ENCODE measurements at regions not wholly inside any gene's neighbourhood (a gene's known extent, or its start where the extent isn't known, plus 50 kb on each side); places are given as distances from the start of the nearest gene placed in this dataset.

- TF ChIP-seq, protein P1, sequence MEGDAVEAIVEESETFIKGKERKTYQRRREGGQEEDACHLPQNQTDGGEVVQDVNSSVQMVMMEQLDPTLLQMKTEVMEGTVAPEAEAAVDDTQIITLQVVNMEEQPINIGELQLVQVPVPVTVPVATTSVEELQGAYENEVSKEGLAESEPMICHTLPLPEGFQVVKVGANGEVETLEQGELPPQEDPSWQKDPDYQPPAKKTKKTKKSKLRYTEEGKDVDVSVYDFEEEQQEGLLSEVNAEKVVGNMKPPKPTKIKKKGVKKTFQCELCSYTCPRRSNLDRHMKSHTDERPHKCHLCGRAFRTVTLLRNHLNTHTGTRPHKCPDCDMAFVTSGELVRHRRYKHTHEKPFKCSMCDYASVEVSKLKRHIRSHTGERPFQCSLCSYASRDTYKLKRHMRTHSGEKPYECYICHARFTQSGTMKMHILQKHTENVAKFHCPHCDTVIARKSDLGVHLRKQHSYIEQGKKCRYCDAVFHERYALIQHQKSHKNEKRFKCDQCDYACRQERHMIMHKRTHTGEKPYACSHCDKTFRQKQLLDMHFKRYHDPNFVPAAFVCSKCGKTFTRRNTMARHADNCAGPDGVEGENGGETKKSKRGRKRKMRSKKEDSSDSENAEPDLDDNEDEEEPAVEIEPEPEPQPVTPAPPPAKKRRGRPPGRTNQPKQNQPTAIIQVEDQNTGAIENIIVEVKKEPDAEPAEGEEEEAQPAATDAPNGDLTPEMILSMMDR (IDR thresholded peaks at IDR 0.05) = no peak
- TF ChIP-seq EP300 (IDR thresholded peaks at IDR 0.05) = no peak
Measured at GRCh38 chr7:46559194-46559832, 638.2 kb upstream of the IGFBP3 start.
